ENCODE measurements at regions not wholly inside any gene's neighbourhood (a gene's known extent, or its start where the extent isn't known, plus 50 kb on each side); places are given as distances from the start of the nearest gene placed in this dataset.
"Not testable (repeated sequence)": the region's sequence is repeated elsewhere in the genome, so short reads cannot be mapped to it uniquely, and the experiment has no call there.

DNA sequence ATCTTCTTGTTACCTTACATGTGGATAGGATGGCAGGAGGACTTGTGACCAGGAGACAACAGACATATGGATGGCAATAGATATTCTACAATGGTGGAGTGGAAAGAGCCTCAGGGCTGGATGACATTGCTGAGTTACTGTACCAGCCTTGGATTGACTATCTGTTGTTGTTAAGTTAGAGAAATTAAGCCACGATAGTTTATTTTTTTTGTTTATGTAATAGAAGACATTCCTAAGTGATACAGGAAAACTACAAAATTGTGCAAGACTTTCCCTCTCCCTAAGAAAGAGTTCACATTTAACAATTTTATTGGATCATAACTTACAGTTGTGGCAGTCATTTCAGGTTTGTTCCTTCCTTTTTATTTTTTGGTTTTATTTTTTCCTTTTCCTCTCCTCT lies 230.7 kb upstream of the CACNA2D1 start:
- Histone ChIP-seq H3K9me3 (ENCODE audit: control insufficient read depth, low read length) (no peaks in the 10 kb centered on the region), H3K4me1 (ENCODE audit: control insufficient read depth, insufficient read depth, low read length) (no peaks in the 10 kb centered on the region), H3K9ac (ENCODE audit: low read length) (no peak overlapping the region), H3K4me3 (ENCODE audit: low read length) (no peak overlapping the region), H3K27me3 (ENCODE audit: control insufficient read depth, insufficient read depth, low read length) (no peaks in the 10 kb centered on the region), H3K36me3 (ENCODE audit: control insufficient read depth, insufficient read depth, low read length) (no peaks in the 10 kb centered on the region)

DNA sequence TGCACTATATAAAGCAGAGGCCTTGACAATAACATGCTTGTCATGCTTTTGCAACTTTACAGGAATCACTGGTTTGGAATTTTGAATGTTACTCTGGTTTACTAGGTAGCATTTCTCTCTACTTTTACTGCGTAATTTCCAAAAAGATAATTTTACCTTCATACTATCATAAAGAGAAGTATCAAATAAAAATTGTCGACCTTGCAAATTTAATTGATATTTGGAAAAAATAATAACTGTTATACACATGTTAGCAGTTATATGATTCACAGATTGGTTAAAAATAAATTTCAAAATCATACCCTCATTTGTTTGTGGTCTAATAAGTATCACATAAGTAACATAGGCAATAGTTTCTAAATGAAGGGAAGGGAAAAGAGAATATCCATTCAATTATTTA lies 228.5 kb upstream of the CACNA2D1 start:
- Histone ChIP-seq H3K9ac (ENCODE audit: low read length) (no peak overlapping the region), H3K9me3 (ENCODE audit: control insufficient read depth, low read length) (no peaks in the 10 kb centered on the region), H3K36me3 (ENCODE audit: control insufficient read depth, insufficient read depth, low read length) (no peaks in the 10 kb centered on the region), H3K4me3 (ENCODE audit: low read length) (no peak overlapping the region), H3K4me1 (ENCODE audit: control insufficient read depth, insufficient read depth, low read length) (no peaks in the 10 kb centered on the region), H3K27me3 (ENCODE audit: control insufficient read depth, insufficient read depth, low read length) (no peaks in the 10 kb centered on the region)

DNA sequence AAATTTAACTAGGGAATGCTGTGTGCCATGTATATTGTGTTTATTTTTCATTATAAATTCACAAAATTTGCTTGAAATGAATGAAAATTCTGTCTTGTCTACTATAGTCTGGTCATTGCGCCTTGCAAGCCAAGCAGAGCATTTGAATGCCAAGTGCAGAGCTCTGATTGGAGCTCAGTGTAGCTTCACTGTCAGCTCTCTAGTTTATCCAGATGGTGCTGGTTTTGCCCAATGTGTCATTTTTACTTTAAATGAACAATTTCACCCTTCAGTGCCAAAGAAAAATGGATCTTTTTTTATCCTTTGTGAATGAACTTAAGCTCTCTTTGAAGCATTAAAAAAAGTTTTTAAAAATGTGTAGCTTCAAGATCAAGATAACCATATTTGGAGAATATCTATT lies 225.6 kb upstream of the CACNA2D1 start:
- Histone ChIP-seq H3K9me3 (ENCODE audit: control insufficient read depth, low read length) (no peaks in the 10 kb centered on the region), H3K9ac (ENCODE audit: low read length) (no peak overlapping the region), H3K4me3 (ENCODE audit: low read length) (no peak overlapping the region), H3K36me3 (ENCODE audit: control insufficient read depth, insufficient read depth, low read length) (no peaks in the 10 kb centered on the region), H3K27me3 (ENCODE audit: control insufficient read depth, insufficient read depth, low read length) (no peaks in the 10 kb centered on the region), H3K4me1 (ENCODE audit: control insufficient read depth, insufficient read depth, low read length) (no peaks in the 10 kb centered on the region)

DNA sequence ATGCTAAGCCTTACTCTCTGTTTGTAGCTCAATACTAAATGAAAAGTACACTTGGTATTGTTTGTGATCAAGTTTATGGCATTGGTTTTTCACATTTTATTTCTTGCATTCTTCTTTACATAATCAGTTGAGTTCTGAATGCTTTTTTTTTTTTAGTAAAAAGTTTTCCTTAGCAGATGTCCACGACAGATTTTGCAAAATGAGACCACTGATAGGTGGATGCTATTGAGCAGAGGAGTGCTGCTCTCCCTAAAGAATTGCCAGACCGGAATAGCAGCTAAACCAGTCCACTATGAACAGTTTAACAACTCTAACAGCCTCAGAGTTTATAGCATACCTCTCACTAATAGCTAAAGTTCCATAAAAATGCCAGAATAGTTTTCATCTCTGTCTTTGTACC lies 225.1 kb upstream of the CACNA2D1 start:
- Histone ChIP-seq H3K9me3 (ENCODE audit: control insufficient read depth, low read length) (no peaks in the 10 kb centered on the region), H3K4me1 (ENCODE audit: control insufficient read depth, insufficient read depth, low read length) (no peaks in the 10 kb centered on the region), H3K4me3 (ENCODE audit: low read length) (no peak overlapping the region), H3K36me3 (ENCODE audit: control insufficient read depth, insufficient read depth, low read length) (no peaks in the 10 kb centered on the region), H3K27me3 (ENCODE audit: control insufficient read depth, insufficient read depth, low read length) (no peaks in the 10 kb centered on the region), H3K9ac (ENCODE audit: low read length) (no peak overlapping the region)

DNA sequence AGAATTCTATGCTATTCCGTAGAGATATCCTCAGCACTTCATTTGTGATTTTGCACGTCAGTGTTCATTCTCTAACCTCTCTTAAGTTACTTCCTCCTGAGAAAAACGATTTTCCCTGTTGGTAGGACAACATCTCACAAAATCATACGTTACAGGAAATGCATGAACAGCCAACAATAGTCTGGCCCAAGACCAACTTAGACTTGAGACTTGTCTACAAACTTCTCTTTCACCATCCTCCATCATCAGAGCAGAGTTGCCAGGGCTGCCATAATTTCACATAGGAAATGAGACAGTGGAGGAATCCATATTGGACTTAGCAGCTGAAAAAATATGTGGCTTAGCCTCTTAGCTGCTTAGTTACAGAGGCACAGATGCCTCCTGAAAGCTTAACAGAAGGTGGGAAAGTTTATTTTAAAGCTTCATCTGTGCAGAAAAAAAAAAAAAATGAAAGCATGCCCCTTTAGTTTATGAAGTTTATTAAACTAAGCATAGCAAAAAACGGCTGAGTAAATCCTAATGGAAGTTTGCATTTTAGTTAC lies 222.5 kb upstream of the CACNA2D1 start:
- Histone ChIP-seq H3K9ac (ENCODE audit: low read length) (no peak overlapping the region), H3K36me3 (ENCODE audit: control insufficient read depth, insufficient read depth, low read length) (no peaks in the 10 kb centered on the region), H3K4me1 (ENCODE audit: control insufficient read depth, insufficient read depth, low read length) (no peaks in the 10 kb centered on the region), H3K4me3 (ENCODE audit: low read length) (no peak overlapping the region), H3K9me3 (ENCODE audit: control insufficient read depth, low read length) (no peaks in the 10 kb centered on the region), H3K27me3 (ENCODE audit: control insufficient read depth, insufficient read depth, low read length) (no peaks in the 10 kb centered on the region)

DNA sequence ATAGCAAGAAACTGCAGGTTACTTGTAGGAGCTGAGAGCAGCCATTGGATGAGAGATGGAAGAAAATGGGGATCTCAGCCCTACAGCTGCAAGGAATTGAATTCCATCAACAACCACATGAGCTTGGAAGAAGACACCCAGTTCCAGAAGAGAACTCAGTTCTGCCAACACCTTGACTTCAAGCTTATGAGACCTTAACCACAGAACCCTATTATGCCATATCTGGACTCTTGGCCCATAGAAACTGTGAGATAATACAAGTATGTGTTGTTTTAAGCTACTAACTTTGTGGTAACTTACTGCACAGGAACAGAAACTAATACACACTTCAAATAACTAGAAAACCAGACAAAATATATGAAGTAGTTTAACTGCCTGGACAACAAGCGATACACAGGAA lies 212.4 kb upstream of the CACNA2D1 start:
- Histone ChIP-seq H3K36me3 (ENCODE audit: control insufficient read depth, insufficient read depth, low read length) (no peaks in the 10 kb centered on the region), H3K9ac (ENCODE audit: low read length) (no peak overlapping the region), H3K27me3 (ENCODE audit: control insufficient read depth, insufficient read depth, low read length) (no peaks in the 10 kb centered on the region), H3K9me3 (ENCODE audit: control insufficient read depth, low read length) (no peaks in the 10 kb centered on the region), H3K4me3 (ENCODE audit: low read length) (no peak overlapping the region), H3K4me1 (ENCODE audit: control insufficient read depth, insufficient read depth, low read length) (no peaks in the 10 kb centered on the region)

DNA sequence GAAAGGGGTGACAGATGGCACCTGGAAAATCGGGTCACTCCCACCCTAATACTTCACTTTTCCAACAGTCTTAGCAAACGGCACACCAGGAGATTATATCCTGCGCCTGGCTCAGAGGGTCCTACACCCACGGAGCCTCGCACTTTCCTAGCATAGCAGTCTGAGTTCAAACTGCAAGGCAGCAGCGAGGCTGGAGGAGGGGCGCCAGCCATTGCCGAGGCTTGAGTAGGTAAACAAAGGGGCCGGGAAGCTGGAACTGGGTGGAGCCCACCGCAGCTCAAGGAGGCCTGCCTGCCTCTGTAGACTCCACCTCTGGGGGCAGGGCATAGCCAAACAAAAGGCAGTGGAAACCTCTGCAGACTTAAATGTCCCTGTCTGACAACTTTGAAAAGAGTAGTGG lies 206.5 kb upstream of the CACNA2D1 start:
- H3K9ac ChIP-seq (ENCODE audit: low read length); H3K4me1 ChIP-seq (ENCODE audit: control insufficient read depth, insufficient read depth, low read length); H3K9me3 ChIP-seq (ENCODE audit: control insufficient read depth, low read length); H3K4me3 ChIP-seq (ENCODE audit: low read length); H3K36me3 ChIP-seq (ENCODE audit: control insufficient read depth, insufficient read depth, low read length); H3K27me3 ChIP-seq (ENCODE audit: control insufficient read depth, insufficient read depth, low read length): not testable (repeated sequence)

DNA sequence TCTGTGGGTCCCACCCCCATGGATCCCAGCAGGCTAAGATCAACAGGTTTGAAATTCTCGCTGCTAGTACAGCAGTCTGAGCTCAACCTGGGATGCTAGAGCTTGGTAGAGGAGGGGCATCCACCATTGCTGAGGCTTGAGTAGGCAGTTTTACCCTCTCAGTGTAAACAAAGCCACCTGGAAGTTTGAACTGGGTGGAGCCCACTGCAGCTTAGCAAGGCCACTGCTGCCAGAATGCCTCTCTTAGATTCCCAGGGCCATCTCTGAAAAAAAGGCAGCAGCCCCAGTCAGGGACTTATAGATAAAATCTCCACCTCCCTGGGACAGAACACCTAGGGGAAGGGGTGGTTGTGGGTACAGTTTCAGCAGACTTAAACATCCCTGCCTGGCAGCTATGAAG lies 190.0 kb upstream of the CACNA2D1 start:
- H3K9me3 ChIP-seq (ENCODE audit: control insufficient read depth, low read length), result no peaks in the 10 kb centered on the region
- H3K9ac ChIP-seq (ENCODE audit: low read length), result no peak overlapping the region
- no peaks in the 10 kb centered on the region for H3K4me1 ChIP-seq (ENCODE audit: control insufficient read depth, insufficient read depth, low read length)
- H3K36me3 ChIP-seq (ENCODE audit: control insufficient read depth, insufficient read depth, low read length), result no peaks in the 10 kb centered on the region
- H3K27me3 ChIP-seq (ENCODE audit: control insufficient read depth, insufficient read depth, low read length), result no peaks in the 10 kb centered on the region
- no peak overlapping the region for H3K4me3 ChIP-seq (ENCODE audit: low read length)

DNA sequence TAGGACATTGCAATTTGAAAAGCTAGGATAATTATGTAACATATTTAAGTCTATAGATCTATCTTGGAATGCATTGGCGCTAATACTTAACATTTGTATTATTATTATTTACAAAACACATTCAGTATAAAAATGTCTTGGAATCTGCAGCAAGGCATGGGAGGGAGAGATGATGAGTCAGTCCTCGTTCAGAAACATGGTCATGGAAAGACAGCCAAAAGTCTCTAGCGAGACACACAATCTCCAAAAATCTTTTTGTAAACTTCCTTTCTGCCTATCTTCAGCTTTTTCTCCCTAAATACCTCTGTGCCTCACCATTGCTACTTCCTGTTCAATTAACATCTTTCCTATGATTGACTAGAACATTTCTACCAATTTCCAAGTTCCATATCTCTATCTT lies 188.4 kb upstream of the CACNA2D1 start:
- Histone ChIP-seq H3K9me3 (ENCODE audit: control insufficient read depth, low read length) (no peaks in the 10 kb centered on the region), H3K4me3 (ENCODE audit: low read length) (no peak overlapping the region), H3K27me3 (ENCODE audit: control insufficient read depth, insufficient read depth, low read length) (no peaks in the 10 kb centered on the region), H3K4me1 (ENCODE audit: control insufficient read depth, insufficient read depth, low read length) (no peaks in the 10 kb centered on the region), H3K9ac (ENCODE audit: low read length) (no peak overlapping the region), H3K36me3 (ENCODE audit: control insufficient read depth, insufficient read depth, low read length) (no peaks in the 10 kb centered on the region)

DNA sequence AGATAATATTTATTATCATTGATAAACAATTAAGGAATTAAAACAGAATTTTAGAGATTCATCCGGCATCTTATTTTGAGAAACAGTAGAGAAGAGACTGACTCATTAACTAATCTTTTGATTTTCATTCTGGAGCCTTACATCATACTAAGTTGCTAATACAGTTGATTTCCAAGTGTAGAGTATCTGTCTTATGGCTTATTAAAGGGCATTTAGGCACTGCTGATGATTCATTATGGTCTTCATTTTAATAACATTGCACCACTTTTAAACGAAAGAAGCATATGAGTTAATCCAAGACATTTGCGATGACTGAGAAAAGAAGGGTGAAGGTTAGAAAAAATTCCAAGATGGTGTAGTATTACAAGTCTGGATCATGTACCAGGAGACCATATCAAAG lies 186.0 kb upstream of the CACNA2D1 start:
- Histone ChIP-seq H3K36me3 (ENCODE audit: control insufficient read depth, insufficient read depth, low read length) (no peaks in the 10 kb centered on the region), H3K9ac (ENCODE audit: low read length) (no peak overlapping the region), H3K4me1 (ENCODE audit: control insufficient read depth, insufficient read depth, low read length) (no peaks in the 10 kb centered on the region), H3K27me3 (ENCODE audit: control insufficient read depth, insufficient read depth, low read length) (no peaks in the 10 kb centered on the region), H3K9me3 (ENCODE audit: control insufficient read depth, low read length) (no peaks in the 10 kb centered on the region), H3K4me3 (ENCODE audit: low read length) (no peak overlapping the region)

DNA sequence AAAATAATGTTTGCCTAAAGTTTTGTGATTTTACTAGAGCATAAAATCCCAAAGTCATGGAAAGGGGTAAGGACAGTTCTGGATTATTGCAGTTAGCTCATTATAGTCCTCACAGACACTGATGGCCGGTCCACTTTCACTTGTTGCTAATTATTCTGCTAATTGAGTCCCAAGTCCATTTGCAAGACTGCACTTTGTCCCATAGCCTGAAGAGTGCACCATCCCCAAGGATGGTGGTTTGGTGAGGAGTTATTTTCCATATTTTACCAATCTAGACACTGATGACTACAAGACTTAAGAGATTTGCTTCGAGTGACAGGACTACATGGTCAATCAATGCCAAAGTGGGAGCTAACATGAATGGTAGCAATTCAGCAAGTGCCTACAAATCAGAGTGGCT lies 181.8 kb upstream of the CACNA2D1 start:
- H3K36me3 ChIP-seq (ENCODE audit: control insufficient read depth, insufficient read depth, low read length), result no peaks in the 10 kb centered on the region
- no peaks in the 10 kb centered on the region for H3K9me3 ChIP-seq (ENCODE audit: control insufficient read depth, low read length)
- H3K4me1 ChIP-seq (ENCODE audit: control insufficient read depth, insufficient read depth, low read length), result no peaks in the 10 kb centered on the region
- no peaks in the 10 kb centered on the region for H3K27me3 ChIP-seq (ENCODE audit: control insufficient read depth, insufficient read depth, low read length)
- H3K4me3 ChIP-seq (ENCODE audit: low read length), result no peak overlapping the region
- H3K9ac ChIP-seq (ENCODE audit: low read length), result no peak overlapping the region

DNA sequence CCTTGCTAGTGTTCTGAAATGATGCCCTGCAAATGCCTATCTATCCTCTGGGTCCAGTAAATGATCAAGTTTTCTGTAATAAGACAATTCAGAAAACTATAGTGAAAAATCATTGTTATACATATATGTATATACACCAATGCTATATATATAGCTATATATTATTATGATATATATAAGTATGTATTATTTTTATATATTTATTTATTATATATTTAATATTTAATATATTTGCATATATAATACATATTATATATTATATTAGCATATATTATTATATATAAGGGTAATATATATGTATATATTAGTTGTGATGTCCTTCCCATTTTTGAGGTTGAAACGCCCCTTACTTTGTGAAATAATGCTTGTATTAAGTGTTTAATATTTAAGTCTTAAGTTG lies 181.4 kb upstream of the CACNA2D1 start:
- H3K9me3 ChIP-seq (ENCODE audit: control insufficient read depth, low read length), result no peaks in the 10 kb centered on the region
- H3K4me3 ChIP-seq (ENCODE audit: low read length), result no peak overlapping the region
- no peaks in the 10 kb centered on the region for H3K27me3 ChIP-seq (ENCODE audit: control insufficient read depth, insufficient read depth, low read length)
- no peaks in the 10 kb centered on the region for H3K4me1 ChIP-seq (ENCODE audit: control insufficient read depth, insufficient read depth, low read length)
- no peak overlapping the region for H3K9ac ChIP-seq (ENCODE audit: low read length)
- H3K36me3 ChIP-seq (ENCODE audit: control insufficient read depth, insufficient read depth, low read length), result no peaks in the 10 kb centered on the region

DNA sequence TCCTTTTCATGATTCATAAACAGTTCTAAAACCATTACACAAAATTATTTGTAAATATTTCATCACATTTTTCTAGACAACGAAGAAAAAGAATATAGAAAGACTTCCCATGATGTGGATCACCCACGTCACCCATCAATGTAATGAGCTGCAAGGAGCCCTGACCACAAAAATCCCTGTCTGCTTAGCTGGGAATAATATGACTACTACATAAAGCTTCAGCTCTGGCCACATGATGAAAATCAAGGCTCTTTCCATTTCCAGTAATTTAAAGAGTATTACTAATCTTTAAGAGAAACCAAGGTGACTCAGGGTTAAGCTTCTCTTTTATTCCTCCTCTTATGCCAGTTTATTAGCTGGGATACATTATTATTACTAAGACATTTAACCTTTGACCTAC lies 180.8 kb upstream of the CACNA2D1 start:
- Histone ChIP-seq H3K9ac (ENCODE audit: low read length) (no peak overlapping the region), H3K4me1 (ENCODE audit: control insufficient read depth, insufficient read depth, low read length) (no peaks in the 10 kb centered on the region), H3K9me3 (ENCODE audit: control insufficient read depth, low read length) (no peaks in the 10 kb centered on the region), H3K36me3 (ENCODE audit: control insufficient read depth, insufficient read depth, low read length) (no peaks in the 10 kb centered on the region), H3K27me3 (ENCODE audit: control insufficient read depth, insufficient read depth, low read length) (no peaks in the 10 kb centered on the region), H3K4me3 (ENCODE audit: low read length) (no peak overlapping the region)
